ENCODE measurements at regions not wholly inside any gene's neighbourhood (a gene's known extent, or its start where the extent isn't known, plus 50 kb on each side); places are given as distances from the start of the nearest gene placed in this dataset.

DNA sequence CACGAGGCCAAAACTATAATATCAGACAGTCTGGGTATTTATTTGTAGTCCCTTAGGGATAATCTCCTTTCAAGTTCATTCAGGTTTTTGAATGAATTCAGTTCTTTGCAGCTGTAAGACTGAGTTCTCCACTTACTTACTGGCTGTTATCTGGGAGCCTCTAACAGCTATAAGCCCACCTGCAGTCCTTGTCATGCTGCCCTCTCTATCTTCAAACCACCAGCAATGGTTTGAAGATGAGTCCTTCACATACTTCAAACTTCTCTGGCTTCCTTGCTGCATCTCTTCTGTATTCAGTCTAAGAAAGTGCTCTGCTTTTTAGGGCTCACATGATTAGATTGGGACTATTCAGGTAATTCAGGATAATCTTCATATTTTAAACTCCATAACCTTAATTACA lies 154.5 kb upstream of the STT3B start:
- Mint-ChIP-seq H3K9me3 (peaks cover 4% of the 10 kb centered on the region), H3K4me3 (no peak overlapping the region), H3K27ac (no peak overlapping the region), H3K4me1 (no peaks in the 10 kb centered on the region), H3K27me3 (ENCODE audit: low read depth) (no peaks in the 10 kb centered on the region), H3K36me3 (no peaks in the 10 kb centered on the region)
- TF ChIP-seq, protein P1, sequence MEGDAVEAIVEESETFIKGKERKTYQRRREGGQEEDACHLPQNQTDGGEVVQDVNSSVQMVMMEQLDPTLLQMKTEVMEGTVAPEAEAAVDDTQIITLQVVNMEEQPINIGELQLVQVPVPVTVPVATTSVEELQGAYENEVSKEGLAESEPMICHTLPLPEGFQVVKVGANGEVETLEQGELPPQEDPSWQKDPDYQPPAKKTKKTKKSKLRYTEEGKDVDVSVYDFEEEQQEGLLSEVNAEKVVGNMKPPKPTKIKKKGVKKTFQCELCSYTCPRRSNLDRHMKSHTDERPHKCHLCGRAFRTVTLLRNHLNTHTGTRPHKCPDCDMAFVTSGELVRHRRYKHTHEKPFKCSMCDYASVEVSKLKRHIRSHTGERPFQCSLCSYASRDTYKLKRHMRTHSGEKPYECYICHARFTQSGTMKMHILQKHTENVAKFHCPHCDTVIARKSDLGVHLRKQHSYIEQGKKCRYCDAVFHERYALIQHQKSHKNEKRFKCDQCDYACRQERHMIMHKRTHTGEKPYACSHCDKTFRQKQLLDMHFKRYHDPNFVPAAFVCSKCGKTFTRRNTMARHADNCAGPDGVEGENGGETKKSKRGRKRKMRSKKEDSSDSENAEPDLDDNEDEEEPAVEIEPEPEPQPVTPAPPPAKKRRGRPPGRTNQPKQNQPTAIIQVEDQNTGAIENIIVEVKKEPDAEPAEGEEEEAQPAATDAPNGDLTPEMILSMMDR (IDR thresholded peaks at IDR 0.05; ENCODE audit: unreplicated experiment): no peak
- DNase-seq (ENCODE audit: low spot score in 2 of 2, unreplicated experiment in 2 of 2): no peak

- Mint-ChIP-seq H3K4me1 (no peaks in the 10 kb centered on the region), H3K4me3 (no peak overlapping the region), H3K27ac (no peak overlapping the region), H3K9me3 (peaks cover 11% of the 10 kb centered on the region), H3K27me3 (ENCODE audit: low read depth) (no peaks in the 10 kb centered on the region), H3K36me3 (no peaks in the 10 kb centered on the region)
- DNase-seq (ENCODE audit: low spot score in 2 of 2, unreplicated experiment in 2 of 2): no peak
- TF ChIP-seq, protein P1 (IDR thresholded peaks at IDR 0.05; ENCODE audit: unreplicated experiment): no peak
Measured at GRCh38 chr3:31379598-31379997, 153.1 kb upstream of the STT3B start.

DNA sequence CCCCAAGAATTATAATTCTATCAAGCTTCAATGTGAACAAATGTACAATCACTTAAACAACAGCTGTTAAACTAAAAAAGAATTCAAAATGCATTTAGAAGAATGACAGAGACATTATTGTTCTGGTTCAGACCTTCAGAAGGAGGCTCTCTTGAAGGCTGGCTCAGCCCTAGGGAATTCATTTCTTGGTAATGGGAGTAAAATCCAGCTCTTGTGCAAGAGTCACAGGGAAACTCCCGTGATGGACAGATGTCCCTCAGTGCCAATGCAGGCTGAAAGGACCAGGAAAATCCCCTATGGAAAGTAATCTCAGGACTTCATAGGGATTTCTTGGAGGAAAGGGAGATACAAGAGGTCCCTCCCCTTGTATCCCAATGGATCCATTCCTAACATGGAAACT lies 149.9 kb upstream of the STT3B start:
- TF ChIP-seq, protein P1 (IDR thresholded peaks at IDR 0.05; ENCODE audit: unreplicated experiment): no peak
- H3K27me3 Mint-ChIP-seq (ENCODE audit: low read depth): no peaks in the 10 kb centered on the region
- H3K9me3 Mint-ChIP-seq: peaks cover 26% of the 10 kb centered on the region
- no peak overlapping the region for H3K4me3 Mint-ChIP-seq
- no peak for DNase-seq (ENCODE audit: low spot score in 2 of 2, unreplicated experiment in 2 of 2)
- no peaks in the 10 kb centered on the region for H3K4me1 Mint-ChIP-seq
- H3K27ac Mint-ChIP-seq: no peak overlapping the region
- peaks cover 9% of the 10 kb centered on the region for H3K36me3 Mint-ChIP-seq

- no peak for DNase-seq (ENCODE audit: low spot score in 2 of 2, unreplicated experiment in 2 of 2)
- Mint-ChIP-seq H3K36me3 (peaks cover 9% of the 10 kb centered on the region), H3K27ac (no peak overlapping the region), H3K4me3 (no peak overlapping the region), H3K4me1 (no peaks in the 10 kb centered on the region), H3K27me3 (ENCODE audit: low read depth) (no peaks in the 10 kb centered on the region), H3K9me3 (peaks cover 26% of the 10 kb centered on the region)
- TF ChIP-seq, protein P1 (IDR thresholded peaks at IDR 0.05; ENCODE audit: unreplicated experiment): no peak
Measured at GRCh38 chr3:31384117-31384516, 148.6 kb upstream of the STT3B start.

GRCh38 chr3:31389939-31390338 lies 142.8 kb upstream of the STT3B start:
- Mint-ChIP-seq H3K27me3 (ENCODE audit: low read depth) (no peaks in the 10 kb centered on the region), H3K36me3 (peaks cover 9% of the 10 kb centered on the region), H3K27ac (peak overlapping the region; percentile 75), H3K4me1 (peaks cover 17% of the 10 kb centered on the region), H3K4me3 (no peak overlapping the region), H3K9me3 (peaks cover 15% of the 10 kb centered on the region)
- TF ChIP-seq, protein P1 (IDR thresholded peaks at IDR 0.05; ENCODE audit: unreplicated experiment): no peak
- DNase-seq (ENCODE audit: low spot score in 2 of 2, unreplicated experiment in 2 of 2): no peak

- H3K36me3 Mint-ChIP-seq: peaks cover 9% of the 10 kb centered on the region
- H3K27ac Mint-ChIP-seq: peak overlapping the region; percentile 13
- peaks cover 15% of the 10 kb centered on the region for H3K9me3 Mint-ChIP-seq
- no peaks in the 10 kb centered on the region for H3K27me3 Mint-ChIP-seq (ENCODE audit: low read depth)
- peaks cover 17% of the 10 kb centered on the region for H3K4me1 Mint-ChIP-seq
- no peak for DNase-seq (ENCODE audit: low spot score in 2 of 2, unreplicated experiment in 2 of 2)
- TF ChIP-seq, protein P1 (IDR thresholded peaks at IDR 0.05; ENCODE audit: unreplicated experiment): no peak
- H3K4me3 Mint-ChIP-seq: no peak overlapping the region
Measured at GRCh38 chr3:31390466-31390865, 142.3 kb upstream of the STT3B start.
